Karpas-422 (cell line): ENCODE measurements at regions not wholly inside any gene's neighbourhood (a gene's known extent, or its start where the extent isn't known, plus 50 kb on each side); places are given as distances from the start of the nearest gene placed in this dataset.
"Not testable (repeated sequence)": the region's sequence is repeated elsewhere in the genome, so short reads cannot be mapped to it uniquely, and the experiment has no call there.

ENCODE experiments used
- DNase-seq: peaks from one replicate; pipeline ENCODE4 v3.0.0-alpha.2; 2015
- H2AFZ ChIP-seq: fragments of 200-600 bp; sonication (generic); 2 replicates; pipeline ENCODE4 v1.6.1; 2014; ENCODE audit warnings: antibody characterized with exemption, low read length, mixed read lengths
- H3K27ac ChIP-seq: fragments of 200-600 bp; sonication (generic); 2 replicates; pipeline ENCODE4 v1.5.1; 2014; ENCODE audit warnings: mild to moderate bottlenecking, low read length, moderate library complexity
- H3K27me3 ChIP-seq: fragments of 200-600 bp; sonication (generic); 2 replicates; pipeline ENCODE4 v1.6.1; 2014; ENCODE audit warnings: low read length, mixed read lengths
- H3K36me3 ChIP-seq: fragments of 200-600 bp; sonication (generic); 2 replicates; pipeline ENCODE4 v1.6.1; 2014; ENCODE audit warnings: low read length, mixed read lengths; ENCODE audit not compliant: insufficient read depth
- H3K4me1 ChIP-seq: fragments of 200-600 bp; sonication (generic); 2 replicates; pipeline ENCODE4 v1.6.1; 2014; ENCODE audit warnings: mild to moderate bottlenecking, low read length, mixed read lengths
- H3K4me2 ChIP-seq: fragments of 200-600 bp; sonication (generic); 2 replicates; pipeline ENCODE4 v1.6.1; 2014; ENCODE audit warnings: low read length, low read depth, mild to moderate bottlenecking; ENCODE audit not compliant: poor library complexity, severe bottlenecking
- H3K4me3 ChIP-seq: fragments of 200-600 bp; sonication (generic); 2 replicates; pipeline ENCODE4 v1.5.1; 2014; ENCODE audit warnings: mild to moderate bottlenecking, antibody characterized with exemption, low read length, mixed read lengths
- H3K79me2 ChIP-seq: fragments of 200-600 bp; sonication (generic); 2 replicates; pipeline ENCODE4 v1.6.1; 2014; ENCODE audit warnings: mild to moderate bottlenecking, low read length, mixed read lengths
- H3K9ac ChIP-seq: fragments of 200-600 bp; sonication (generic); 2 replicates; pipeline ENCODE4 v1.6.0; 2014; ENCODE audit warnings: low read length
- H3K9me2 ChIP-seq: fragments of 200-600 bp; sonication (generic), shearing (Covaris generic); replicated peaks from 2 replicates; pipeline ENCODE4 v1.6.0; 2014; ENCODE audit warnings: mild to moderate bottlenecking, low read length, moderate library complexity; ENCODE audit not compliant: insufficient read depth
- H3K9me3 ChIP-seq: fragments of 300-700, 200-600 bp; sonication (generic); 2 replicates; pipeline ENCODE4 v1.6.1; 2014; ENCODE audit warnings: low read length, mixed read lengths
- H4K20me1 ChIP-seq: fragments of 200-600 bp; sonication (generic); 2 replicates; pipeline ENCODE4 v1.6.1; 2014; ENCODE audit warnings: mild to moderate bottlenecking, antibody characterized with exemption, low read length, low read depth; ENCODE audit not compliant: insufficient read depth

DNA sequence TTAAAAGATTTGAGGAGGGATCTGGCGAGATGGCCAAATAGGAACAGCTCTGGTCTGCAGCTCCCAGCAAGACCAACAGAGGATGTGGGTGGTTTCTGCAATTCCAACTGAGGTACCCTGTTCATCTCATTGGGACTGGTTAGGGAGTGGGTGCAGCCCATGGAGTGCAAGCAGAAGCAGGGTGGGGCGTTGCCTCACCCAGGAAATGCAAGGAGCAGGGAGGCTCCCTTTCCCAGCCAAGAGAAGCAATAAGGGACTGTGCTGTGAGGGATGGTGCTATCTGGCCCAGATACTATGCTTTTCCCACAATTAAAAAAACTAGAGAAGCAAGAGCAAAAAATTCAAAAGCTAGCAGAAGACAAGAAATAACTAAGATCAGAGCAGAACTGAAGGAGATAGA lies 318.4 kb downstream of the PPP1R3A start:
- H3K4me1 ChIP-seq, H3K36me3 ChIP-seq, H3K9me2 ChIP-seq, H3K4me2 ChIP-seq, H3K79me2 ChIP-seq, H3K9ac ChIP-seq, DNase-seq, H4K20me1 ChIP-seq, H3K27ac ChIP-seq, H2AFZ ChIP-seq, H3K9me3 ChIP-seq, H3K27me3 ChIP-seq, H3K4me3 ChIP-seq: not testable (repeated sequence)

DNA sequence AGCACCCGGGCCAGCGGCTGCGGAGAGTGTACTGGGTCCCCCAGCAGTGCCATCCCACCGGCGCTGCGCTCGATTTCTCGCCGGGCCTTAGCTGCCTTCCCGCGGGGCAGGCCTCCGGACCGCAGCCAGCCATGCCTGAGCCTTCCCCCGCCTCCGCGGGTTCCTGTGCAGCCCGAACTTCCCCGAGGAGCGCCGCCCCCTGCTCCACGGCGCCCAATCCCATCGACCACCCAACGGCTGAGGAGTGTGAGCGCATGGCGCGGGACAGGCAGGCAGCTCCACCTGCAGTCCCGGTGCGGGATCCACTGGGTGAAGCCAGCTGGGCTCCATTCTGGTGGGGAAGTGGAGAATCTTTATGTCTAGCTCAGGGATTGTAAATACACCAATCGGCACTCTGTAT lies 325.4 kb downstream of the PPP1R3A start:
- H3K9me2 ChIP-seq, DNase-seq, H3K79me2 ChIP-seq, H3K9me3 ChIP-seq, H3K27me3 ChIP-seq, H3K4me2 ChIP-seq, H3K27ac ChIP-seq, H3K9ac ChIP-seq, H4K20me1 ChIP-seq, H2AFZ ChIP-seq, H3K36me3 ChIP-seq, H3K4me3 ChIP-seq, H3K4me1 ChIP-seq: not testable (repeated sequence)

DNA sequence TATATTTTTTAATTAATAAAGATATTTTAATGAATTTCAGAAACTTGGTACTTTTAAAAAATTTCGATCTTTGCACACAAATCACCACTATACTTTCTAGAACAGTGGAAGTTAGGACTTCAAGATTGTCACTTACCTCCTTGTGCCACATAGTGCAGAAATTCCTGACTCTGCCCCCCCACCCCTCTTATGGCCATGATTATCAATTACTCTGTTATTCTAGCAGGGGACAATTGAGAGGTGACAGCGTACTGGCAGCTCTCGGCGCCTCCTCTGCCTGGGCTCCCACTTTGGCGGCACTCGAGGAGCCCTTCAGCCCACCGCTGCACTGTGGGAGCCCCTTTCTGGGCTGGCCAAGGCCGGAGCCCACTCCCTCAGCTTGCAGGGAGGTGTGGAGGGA lies 325.9 kb downstream of the PPP1R3A start:
- H3K4me1 ChIP-seq, H2AFZ ChIP-seq, H3K4me3 ChIP-seq, H3K27ac ChIP-seq, H3K79me2 ChIP-seq, H3K36me3 ChIP-seq, H3K9me3 ChIP-seq, H4K20me1 ChIP-seq, H3K27me3 ChIP-seq, H3K9ac ChIP-seq, H3K4me2 ChIP-seq, DNase-seq, H3K9me2 ChIP-seq: not testable (repeated sequence)

DNA sequence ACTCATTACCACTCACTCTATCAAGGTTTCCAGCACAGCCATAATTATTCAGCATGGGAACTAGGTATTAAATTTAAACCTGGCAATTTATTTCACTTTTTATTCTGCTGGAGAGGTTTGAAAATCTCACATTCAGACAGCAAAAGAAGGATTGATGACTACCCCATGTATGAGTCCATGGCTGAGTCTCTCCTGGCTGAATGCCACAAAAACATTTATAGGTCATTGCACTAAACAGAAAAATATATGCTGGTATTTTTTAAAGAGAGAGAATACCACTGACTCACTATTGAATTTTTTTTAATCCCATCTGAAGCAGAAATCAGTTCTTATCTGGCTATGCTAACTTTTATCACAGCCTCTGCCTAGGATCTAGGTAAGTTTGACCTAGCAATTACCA lies 336.3 kb downstream of the PPP1R3A start:
- DNase-seq = no peak
- no peaks in the 10 kb centered on the region for H3K27me3 ChIP-seq
- H3K4me2 ChIP-seq = no peak overlapping the region
- H3K36me3 ChIP-seq = no peaks in the 10 kb centered on the region
- no peak overlapping the region for H3K4me3 ChIP-seq
- H3K9ac ChIP-seq = no peak overlapping the region
- no peaks in the 10 kb centered on the region for H3K9me2 ChIP-seq
- H2AFZ ChIP-seq = no peak overlapping the region
- H3K4me1 ChIP-seq = no peaks in the 10 kb centered on the region
- no peaks in the 10 kb centered on the region for H3K79me2 ChIP-seq
- H4K20me1 ChIP-seq = no peaks in the 10 kb centered on the region
- H3K9me3 ChIP-seq = peaks cover 3% of the 10 kb centered on the region
- no peak overlapping the region for H3K27ac ChIP-seq

DNA sequence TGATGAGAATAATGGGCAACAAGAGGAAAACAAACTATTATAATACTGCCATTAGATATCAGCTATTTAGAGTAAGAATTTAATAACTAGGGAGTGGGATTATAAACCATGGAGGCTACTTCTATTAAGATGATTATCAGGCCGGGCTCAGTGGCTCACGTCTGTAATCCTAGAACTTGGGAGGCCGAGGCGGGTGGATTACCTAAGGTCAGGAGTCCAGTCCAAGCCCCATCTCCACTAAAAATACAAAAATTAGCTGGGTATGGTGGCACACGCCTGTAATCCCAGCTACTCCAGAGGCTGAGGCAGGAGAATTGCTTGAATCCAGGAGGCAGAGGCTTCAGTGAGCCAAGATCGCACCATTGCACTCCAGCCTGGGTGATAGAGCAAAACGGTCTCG lies 355.6 kb downstream of the PPP1R3A start:
- not testable (repeated sequence) for H3K36me3 ChIP-seq, H3K4me1 ChIP-seq, H3K79me2 ChIP-seq, H3K4me2 ChIP-seq, H3K27ac ChIP-seq, H3K9ac ChIP-seq, H3K27me3 ChIP-seq, H3K9me3 ChIP-seq, DNase-seq, H3K9me2 ChIP-seq, H3K4me3 ChIP-seq, H2AFZ ChIP-seq, H4K20me1 ChIP-seq

DNA sequence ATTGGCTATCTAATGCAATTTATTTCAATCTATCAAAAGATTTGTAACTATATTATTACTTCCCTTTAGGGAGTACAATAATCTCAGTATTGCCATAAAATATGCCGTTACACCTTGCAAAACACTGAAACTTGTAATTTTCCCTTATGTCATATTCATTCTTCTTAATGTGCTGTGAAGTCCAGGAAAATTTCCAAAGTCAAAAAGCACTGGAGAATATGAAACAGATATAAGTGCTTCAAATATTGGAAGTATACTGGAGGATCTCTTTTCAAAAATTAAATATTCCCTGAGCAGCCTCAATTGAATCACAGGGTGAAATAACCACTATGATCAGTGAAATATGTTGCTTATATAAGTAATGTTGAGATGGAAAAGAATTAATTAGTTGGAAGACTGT lies 356.0 kb downstream of the PPP1R3A start:
- no peaks in the 10 kb centered on the region for H4K20me1 ChIP-seq
- no peaks in the 10 kb centered on the region for H3K9me3 ChIP-seq
- H3K36me3 ChIP-seq = no peaks in the 10 kb centered on the region
- DNase-seq = no peak
- H3K4me3 ChIP-seq = no peak overlapping the region
- no peak overlapping the region for H2AFZ ChIP-seq
- no peak overlapping the region for H3K27ac ChIP-seq
- H3K9ac ChIP-seq = no peak overlapping the region
- H3K4me2 ChIP-seq = no peak overlapping the region
- no peaks in the 10 kb centered on the region for H3K79me2 ChIP-seq
- no peaks in the 10 kb centered on the region for H3K27me3 ChIP-seq
- H3K4me1 ChIP-seq = no peaks in the 10 kb centered on the region
- H3K9me2 ChIP-seq = no peaks in the 10 kb centered on the region

DNA sequence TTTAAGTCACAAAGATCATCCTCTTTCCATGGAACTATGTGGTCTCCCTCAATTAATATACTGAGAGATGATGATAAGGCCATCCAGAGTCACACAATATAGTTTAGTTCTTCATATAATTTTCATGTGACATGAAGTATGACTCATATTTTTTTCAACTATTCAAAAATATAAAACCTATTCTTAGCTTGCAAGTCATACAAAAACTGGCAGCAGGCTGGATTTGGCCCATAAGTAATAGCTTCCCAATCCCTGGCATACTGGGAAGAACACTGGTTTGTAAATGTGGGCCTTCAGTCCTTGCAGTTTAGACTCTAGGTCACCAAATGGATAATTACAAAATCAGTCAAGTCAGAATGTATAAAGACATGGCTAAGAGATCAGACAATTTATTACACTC lies 356.6 kb downstream of the PPP1R3A start:
- Histone ChIP-seq H3K9me3 (no peaks in the 10 kb centered on the region), H3K79me2 (no peaks in the 10 kb centered on the region), H4K20me1 (no peaks in the 10 kb centered on the region), H3K4me1 (no peaks in the 10 kb centered on the region), H3K4me3 (no peak overlapping the region), H3K9ac (no peak overlapping the region), H2AFZ (no peak overlapping the region), H3K27me3 (no peaks in the 10 kb centered on the region), H3K36me3 (no peaks in the 10 kb centered on the region), H3K4me2 (no peak overlapping the region), H3K27ac (no peak overlapping the region), H3K9me2 (no peaks in the 10 kb centered on the region)
- no peak for DNase-seq

DNA sequence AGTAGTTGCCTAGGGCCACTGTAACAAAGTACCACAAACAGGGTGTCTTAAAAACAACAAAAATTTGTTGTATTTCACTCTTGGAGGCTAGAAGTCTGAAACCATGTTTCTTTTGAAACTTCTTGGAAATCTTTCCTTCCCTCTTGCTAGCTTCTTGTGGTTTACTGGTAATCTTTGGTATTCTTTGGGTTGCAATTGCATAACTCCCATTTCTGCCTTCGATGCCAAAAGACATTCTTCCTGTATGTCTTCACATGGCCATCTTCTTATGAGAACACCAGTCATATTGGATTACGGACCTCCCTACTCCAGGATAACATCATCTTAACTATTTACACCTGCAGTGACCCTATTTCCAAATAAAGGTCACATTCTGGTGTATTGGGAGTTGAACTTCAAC lies 357.4 kb downstream of the PPP1R3A start:
- no peak overlapping the region for H3K4me3 ChIP-seq

DNA sequence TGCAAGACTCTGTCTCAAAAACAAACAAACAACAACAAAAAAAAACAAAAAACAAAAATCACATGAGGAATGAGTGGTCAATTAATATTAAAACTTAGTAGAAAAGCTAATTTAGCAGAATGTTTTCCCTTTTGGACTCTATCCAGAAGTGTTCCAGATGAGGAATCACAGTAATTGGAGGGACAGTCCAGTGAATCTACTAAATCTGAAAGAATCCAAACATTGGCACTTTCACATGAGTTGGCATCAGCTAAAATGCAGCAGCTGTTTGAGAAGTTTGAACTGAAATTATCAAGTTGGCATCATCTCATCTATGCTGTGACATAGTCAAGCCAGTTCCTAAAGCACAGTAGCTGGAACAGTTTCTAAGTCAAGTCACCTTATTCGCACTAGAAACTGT lies 367.8 kb downstream of the PPP1R3A start:
- Histone ChIP-seq H4K20me1 (no peaks in the 10 kb centered on the region), H3K4me2 (no peak overlapping the region), H3K9me2 (no peaks in the 10 kb centered on the region), H3K4me3 (no peak overlapping the region), H3K27me3 (no peaks in the 10 kb centered on the region), H3K79me2 (no peaks in the 10 kb centered on the region), H3K36me3 (no peaks in the 10 kb centered on the region), H3K9ac (no peak overlapping the region), H3K27ac (no peak overlapping the region), H3K9me3 (no peaks in the 10 kb centered on the region; the same call in 1 of the 2 replicates), H3K4me1 (no peaks in the 10 kb centered on the region), H2AFZ (no peak overlapping the region)
- no peak for DNase-seq

More for the DNA sequence above, 357.4 kb downstream of the PPP1R3A start:
- Histone ChIP-seq H3K4me2 (no peak overlapping the region), H3K9ac (no peak overlapping the region), H4K20me1 (no peaks in the 10 kb centered on the region), H3K36me3 (no peaks in the 10 kb centered on the region), H3K4me1 (no peaks in the 10 kb centered on the region), H3K27me3 (no peaks in the 10 kb centered on the region), H3K79me2 (no peaks in the 10 kb centered on the region), H3K27ac (no peak overlapping the region), H2AFZ (no peak overlapping the region), H3K9me2 (no peaks in the 10 kb centered on the region), H3K9me3 (no peaks in the 10 kb centered on the region)
- DNase-seq = no peak
